ENCODE measurements at regions not wholly inside any gene's neighbourhood (a gene's known extent, or its start where the extent isn't known, plus 50 kb on each side); places are given as distances from the start of the nearest gene placed in this dataset.
"Not testable (repeated sequence)": the region's sequence is repeated elsewhere in the genome, so short reads cannot be mapped to it uniquely, and the experiment has no call there.

DNA sequence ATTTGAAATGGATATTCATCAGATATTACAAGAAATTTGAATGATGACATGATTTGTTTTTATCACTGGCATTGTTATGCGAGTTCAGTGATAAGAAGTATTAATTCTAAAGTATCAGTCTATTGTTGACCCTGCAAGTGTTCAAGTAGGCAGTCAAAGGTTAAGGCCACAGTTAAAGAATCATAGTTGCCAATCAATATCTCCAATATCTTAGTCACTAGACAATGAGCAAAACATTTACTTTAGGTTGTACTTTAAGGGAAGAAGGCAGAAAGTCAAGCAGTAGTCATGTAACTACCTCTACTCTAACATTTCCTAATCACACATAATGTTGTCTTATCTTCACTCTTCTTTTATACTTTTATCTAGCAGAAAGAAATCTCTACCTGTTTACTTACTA is 709.8 kb downstream of the PCDH17 start:
- no peaks in the 10 kb centered on the region for H3K36me3 ChIP-seq
- H3K27me3 ChIP-seq = no peaks in the 10 kb centered on the region
- DNase-seq = no peak
- no peak overlapping the region for H3K27ac ChIP-seq
- intact Hi-C loops (cut with DNase I) = no loop called here
- no peak overlapping the region for H3K4me3 ChIP-seq
- H3K4me1 ChIP-seq (ENCODE audit: insufficient read depth) = no peaks in the 10 kb centered on the region
- no peaks in the 10 kb centered on the region for H3K9me3 ChIP-seq
- WGBS, 3 donors = 73 to 90% (median 77%) methylated on average over 1 of the region's 1 CpG
- TF ChIP-seq POLR2A (IDR thresholded peaks at IDR 0.05) (no peak), EP300 (IDR thresholded peaks at IDR 0.05) (no peak)
- TF ChIP-seq, protein P1, sequence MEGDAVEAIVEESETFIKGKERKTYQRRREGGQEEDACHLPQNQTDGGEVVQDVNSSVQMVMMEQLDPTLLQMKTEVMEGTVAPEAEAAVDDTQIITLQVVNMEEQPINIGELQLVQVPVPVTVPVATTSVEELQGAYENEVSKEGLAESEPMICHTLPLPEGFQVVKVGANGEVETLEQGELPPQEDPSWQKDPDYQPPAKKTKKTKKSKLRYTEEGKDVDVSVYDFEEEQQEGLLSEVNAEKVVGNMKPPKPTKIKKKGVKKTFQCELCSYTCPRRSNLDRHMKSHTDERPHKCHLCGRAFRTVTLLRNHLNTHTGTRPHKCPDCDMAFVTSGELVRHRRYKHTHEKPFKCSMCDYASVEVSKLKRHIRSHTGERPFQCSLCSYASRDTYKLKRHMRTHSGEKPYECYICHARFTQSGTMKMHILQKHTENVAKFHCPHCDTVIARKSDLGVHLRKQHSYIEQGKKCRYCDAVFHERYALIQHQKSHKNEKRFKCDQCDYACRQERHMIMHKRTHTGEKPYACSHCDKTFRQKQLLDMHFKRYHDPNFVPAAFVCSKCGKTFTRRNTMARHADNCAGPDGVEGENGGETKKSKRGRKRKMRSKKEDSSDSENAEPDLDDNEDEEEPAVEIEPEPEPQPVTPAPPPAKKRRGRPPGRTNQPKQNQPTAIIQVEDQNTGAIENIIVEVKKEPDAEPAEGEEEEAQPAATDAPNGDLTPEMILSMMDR (IDR thresholded peaks at IDR 0.05) = no peak

DNA sequence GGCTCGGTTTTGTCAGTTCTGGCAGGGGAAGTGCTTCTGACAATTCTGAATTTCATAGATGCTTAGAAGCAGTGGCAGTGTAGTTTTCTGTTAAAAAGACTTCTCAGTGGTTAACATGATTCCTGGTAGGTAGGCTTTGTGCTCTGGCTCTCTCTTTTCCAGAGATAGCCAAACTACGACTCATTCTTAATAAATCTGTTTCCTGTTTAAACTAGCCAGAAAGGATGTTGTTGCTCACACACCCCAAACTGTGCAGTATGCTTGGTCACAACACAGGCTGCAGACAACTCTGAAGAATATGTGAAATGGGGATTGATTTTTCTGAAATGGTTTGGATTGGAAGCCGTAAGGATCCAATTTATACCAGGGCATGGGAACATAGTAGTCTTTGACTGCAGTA is 711.5 kb downstream of the PCDH17 start:
- WGBS, 3 donors = 57 to 65% (median 63%) methylated on average over 3 of the region's 3 CpGs
- Histone ChIP-seq H3K9me3 (no peaks in the 10 kb centered on the region), H3K27me3 (no peaks in the 10 kb centered on the region), H3K4me1 (ENCODE audit: insufficient read depth) (no peaks in the 10 kb centered on the region), H3K36me3 (no peaks in the 10 kb centered on the region), H3K4me3 (no peak overlapping the region), H3K27ac (no peak overlapping the region)
- intact Hi-C loops (cut with DNase I) = no loop called here
- TF ChIP-seq EP300 (IDR thresholded peaks at IDR 0.05) (no peak), POLR2A (IDR thresholded peaks at IDR 0.05) (no peak)
- TF ChIP-seq, protein P1 (IDR thresholded peaks at IDR 0.05) = no peak
- DNase-seq = no peak

DNA sequence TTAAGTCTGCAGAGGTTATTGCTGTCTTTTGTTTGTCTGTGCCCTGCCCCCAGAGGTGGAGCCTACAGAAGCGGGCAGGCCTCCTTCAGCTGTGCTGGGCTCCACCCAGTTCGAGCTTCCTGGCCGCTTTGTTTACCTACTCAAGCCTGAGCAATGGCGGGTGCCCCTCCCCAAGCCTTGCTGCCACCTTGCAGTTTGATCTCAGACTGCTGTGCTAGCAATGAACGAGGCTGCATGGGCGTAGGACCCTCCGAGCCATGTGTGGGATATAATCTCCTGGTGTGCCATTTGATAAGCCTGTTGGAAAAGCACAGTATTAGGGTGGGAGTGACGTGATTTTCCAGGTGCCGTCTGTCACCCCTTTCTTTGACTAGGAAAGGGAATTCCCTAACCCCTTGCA is 720.6 kb downstream of the PCDH17 start:
- 84 to 94% (median 87%) methylated on average over 8 to 9 of the region's 9 CpGs for WGBS, 3 donors
- H3K9me3 ChIP-seq; H3K27ac ChIP-seq; H3K4me3 ChIP-seq; intact Hi-C loops (cut with DNase I); H3K27me3 ChIP-seq; H3K4me1 ChIP-seq (ENCODE audit: insufficient read depth); DNase-seq; H3K36me3 ChIP-seq: not testable (repeated sequence)

DNA sequence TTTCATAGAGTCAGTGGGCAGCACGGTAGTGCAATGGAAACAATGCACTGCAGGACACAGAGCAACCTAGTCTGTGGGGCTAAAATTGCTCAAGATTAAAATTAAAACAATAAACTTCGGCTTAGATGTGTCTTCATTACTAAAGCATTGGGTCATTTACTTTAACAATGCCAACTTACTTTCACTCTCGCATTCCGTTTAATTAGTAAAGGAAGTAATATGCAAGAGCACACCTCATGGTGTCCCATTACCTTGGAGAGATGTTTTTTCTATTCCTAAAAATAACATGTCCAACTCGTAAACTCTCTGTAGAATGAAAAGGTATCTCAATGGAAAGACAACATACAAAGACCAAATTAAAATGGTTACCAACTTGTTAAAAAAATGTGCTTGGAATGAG is 738.4 kb downstream of the PCDH17 start:
- H3K9me3 ChIP-seq = no peaks in the 10 kb centered on the region
- 82 to 88% (median 83%) methylated on average over 5 of the region's 5 CpGs for WGBS, 3 donors
- H3K27ac ChIP-seq = no peak overlapping the region
- intact Hi-C loops (cut with DNase I) = no loop called here
- no peak for DNase-seq
- H3K27me3 ChIP-seq = no peaks in the 10 kb centered on the region
- no peak for TF ChIP-seq EP300 (IDR thresholded peaks at IDR 0.05)
- TF ChIP-seq, protein P1 (IDR thresholded peaks at IDR 0.05) = no peak
- no peak for TF ChIP-seq POLR2A (IDR thresholded peaks at IDR 0.05)
- H3K4me3 ChIP-seq = no peak overlapping the region
- H3K36me3 ChIP-seq = no peaks in the 10 kb centered on the region
- no peaks in the 10 kb centered on the region for H3K4me1 ChIP-seq (ENCODE audit: insufficient read depth)

DNA sequence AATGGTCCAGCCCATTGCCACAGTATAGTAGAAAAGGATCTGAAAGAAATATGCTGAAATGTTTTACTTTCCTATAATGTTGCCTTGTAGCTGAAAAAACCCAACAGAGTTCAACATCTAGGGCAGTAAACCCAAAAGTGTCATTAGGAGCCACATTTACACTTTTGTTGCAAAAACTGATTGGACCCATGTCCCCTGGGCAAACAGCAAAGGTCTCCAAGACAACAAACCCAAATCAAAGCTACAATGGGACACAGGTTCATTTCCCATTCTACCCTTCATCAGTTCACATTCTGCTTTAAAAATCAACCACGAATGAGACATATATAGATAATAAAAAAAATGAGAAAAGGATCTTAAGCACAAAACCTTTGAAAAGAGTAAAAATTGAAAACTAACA is 744.8 kb downstream of the PCDH17 start:
- H3K36me3 ChIP-seq = no peaks in the 10 kb centered on the region
- no peaks in the 10 kb centered on the region for H3K4me1 ChIP-seq (ENCODE audit: insufficient read depth)
- H3K27ac ChIP-seq = no peak overlapping the region
- no peaks in the 10 kb centered on the region for H3K9me3 ChIP-seq
- no peak overlapping the region for H3K4me3 ChIP-seq
- intact Hi-C loops (cut with DNase I) = no loop called here
- WGBS, 3 donors = 65 to 80% (median 65%) methylated on average over 1 of the region's 1 CpG
- no peak for DNase-seq
- TF ChIP-seq POLR2A (IDR thresholded peaks at IDR 0.05) (no peak), EP300 (IDR thresholded peaks at IDR 0.05) (no peak)
- TF ChIP-seq, protein P1 (IDR thresholded peaks at IDR 0.05) = no peak
- H3K27me3 ChIP-seq = no peaks in the 10 kb centered on the region
